Psoas muscle (tissue), 7 donors: ENCODE measurements at regions not wholly inside any gene's neighbourhood (a gene's known extent, or its start where the extent isn't known, plus 50 kb on each side); places are given as distances from the start of the nearest gene placed in this dataset.
"Not testable (repeated sequence)": the region's sequence is repeated elsewhere in the genome, so short reads cannot be mapped to it uniquely, and the experiment has no call there.

Source experiments
- ATAC-seq, 4 donors: fragments of 200-7000 bp; cut with Tn5 transposase; one replicate each; pipeline ENCODE4 v1.9.1; 2020; ENCODE audit warnings: moderate library complexity in 3 of 4, mild to moderate bottlenecking in 2 of 4
- DNase-seq, 2 donors: peaks; one replicate each; pipeline ENCODE4 v3.0.0-alpha.2; 2020
- H3K27ac ChIP-seq: fragments of 200-600 bp; one replicate; pipeline ENCODE4 v1.8.0; 2022
- H3K27me3 ChIP-seq, 3 donors: fragments of 200-600 bp in 1 of 3; one replicate each; pipeline versions ENCODE4 v1.6.1 to v1.8.0; 2013 to 2022; ENCODE audit warnings: low read length in 2 of 3, mild to moderate bottlenecking in 2 of 3, moderate library complexity in 1 of 3; ENCODE audit not compliant: insufficient read depth in 3 of 3
- H3K36me3 ChIP-seq, 2 donors: fragments of 200-600 bp in 1 of 2; one replicate each; pipeline versions ENCODE4 v1.6.1 to v1.8.0; 2013 to 2022; ENCODE audit warnings: low read depth in 1 of 2, mild to moderate bottlenecking in 1 of 2, moderate library complexity in 1 of 2; ENCODE audit not compliant: insufficient read depth in 1 of 2
- H3K4me1 ChIP-seq: fragments of 200-600 bp; one replicate; pipeline ENCODE4 v1.8.0; 2022
- H3K4me3 ChIP-seq: fragments of 200-600 bp; one replicate; pipeline ENCODE4 v1.8.0; 2022; ENCODE audit warnings: mild to moderate bottlenecking
- H3K9me3 ChIP-seq: fragments of 200-600 bp; one replicate; pipeline ENCODE4 v1.8.0; 2022
- WGBS, 3 donors: extraction: QIAGEN DNeasy Blood & Tissue Kit; methylation state at CpG; one replicate each; pipeline versions ENCODE4 v1.1.6 to v1.1.7; 2013; 5-methylcytosine and 5-hydroxymethylcytosine counted together
- intact Hi-C, 2 donors: fragments of 100-400 bp; cut with DNase I; formaldehyde crosslinking; loops; one replicate each; pipeline versions ENCODE4 v1.11.0 to v1.14.2; 2022
- TF ChIP-seq, protein P1 (sequence below): fragments of 200-600 bp; IDR thresholded peaks from one replicate; pipeline ENCODE4 v1.8.0; 2022; ENCODE audit warnings: antibody characterized with exemption
- donor health status: healthy with polysubstance abuse.
- donor health status: DM: no; HTN: no; CAD: no; lungs with moderate emphysema.
- donor health status: Bipolar disorder and iron deficiency.
- donor health status: healthy.
- donor health status: DM: yes; HTN: yes; CAD: no.
- donor health status: DM: no; HTN: no; CAD: no.
- donor health status: DM: yes; HTN: yes; CAD: no.

DNA sequence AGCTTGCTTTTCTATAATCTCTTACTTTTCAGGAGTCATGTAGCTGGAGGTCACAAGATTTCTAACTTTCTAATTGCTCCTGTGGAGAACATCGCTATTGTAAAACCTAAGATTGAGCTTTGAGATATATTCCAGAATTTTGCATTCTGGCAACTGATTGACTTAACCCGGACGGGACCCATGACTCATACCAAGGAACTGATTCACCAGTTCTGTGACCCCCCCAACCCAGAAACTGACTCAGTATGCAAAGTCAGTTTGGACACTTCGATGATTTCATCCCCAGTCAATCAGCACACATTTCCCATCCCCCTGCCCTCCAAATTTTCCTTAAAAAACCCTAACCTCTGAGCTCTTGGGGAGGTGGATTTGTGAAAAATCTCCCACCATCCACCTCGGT, 396.5 kb upstream of the GBE1 start:
- no peaks in the 10 kb centered on the region for H3K9me3 ChIP-seq
- intact Hi-C loops = no loop called here
- DNase-seq (no peak), ATAC-seq (no peak)
- H3K4me3 ChIP-seq = no peak overlapping the region
- TF ChIP-seq, protein P1, sequence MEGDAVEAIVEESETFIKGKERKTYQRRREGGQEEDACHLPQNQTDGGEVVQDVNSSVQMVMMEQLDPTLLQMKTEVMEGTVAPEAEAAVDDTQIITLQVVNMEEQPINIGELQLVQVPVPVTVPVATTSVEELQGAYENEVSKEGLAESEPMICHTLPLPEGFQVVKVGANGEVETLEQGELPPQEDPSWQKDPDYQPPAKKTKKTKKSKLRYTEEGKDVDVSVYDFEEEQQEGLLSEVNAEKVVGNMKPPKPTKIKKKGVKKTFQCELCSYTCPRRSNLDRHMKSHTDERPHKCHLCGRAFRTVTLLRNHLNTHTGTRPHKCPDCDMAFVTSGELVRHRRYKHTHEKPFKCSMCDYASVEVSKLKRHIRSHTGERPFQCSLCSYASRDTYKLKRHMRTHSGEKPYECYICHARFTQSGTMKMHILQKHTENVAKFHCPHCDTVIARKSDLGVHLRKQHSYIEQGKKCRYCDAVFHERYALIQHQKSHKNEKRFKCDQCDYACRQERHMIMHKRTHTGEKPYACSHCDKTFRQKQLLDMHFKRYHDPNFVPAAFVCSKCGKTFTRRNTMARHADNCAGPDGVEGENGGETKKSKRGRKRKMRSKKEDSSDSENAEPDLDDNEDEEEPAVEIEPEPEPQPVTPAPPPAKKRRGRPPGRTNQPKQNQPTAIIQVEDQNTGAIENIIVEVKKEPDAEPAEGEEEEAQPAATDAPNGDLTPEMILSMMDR = no peak
- H3K36me3 ChIP-seq = no peaks in the 10 kb centered on the region
- no peaks in the 10 kb centered on the region for H3K4me1 ChIP-seq
- WGBS, 3 donors = 83 to 91% (median 85%) methylated on average over 5 of the region's 5 CpGs
- H3K27ac ChIP-seq = no peak overlapping the region
- no peaks in the 10 kb centered on the region for H3K27me3 ChIP-seq

DNA sequence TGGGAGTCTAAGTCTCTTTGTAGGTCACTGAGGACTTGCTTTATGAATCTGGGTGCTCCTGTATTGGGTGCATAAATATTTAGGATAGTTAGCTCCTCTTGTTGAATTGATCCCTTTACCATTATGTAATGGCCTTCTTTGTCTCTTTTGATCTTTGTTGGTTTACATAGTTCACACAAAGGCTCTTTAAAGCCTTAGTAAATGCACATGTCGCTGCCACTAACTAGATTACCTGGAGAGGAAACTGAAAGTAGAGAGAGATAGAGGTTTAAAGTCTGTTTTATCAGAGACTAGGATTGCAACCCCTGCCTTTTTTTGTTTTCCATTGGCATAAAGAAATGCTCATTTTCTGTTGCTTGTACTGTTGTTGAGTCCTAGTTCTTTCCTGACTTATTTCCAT, 392.4 kb upstream of the GBE1 start:
- intact Hi-C loops, DNase-seq, ATAC-seq, H3K4me1 ChIP-seq, H3K36me3 ChIP-seq, H3K27me3 ChIP-seq, H3K27ac ChIP-seq, H3K4me3 ChIP-seq, H3K9me3 ChIP-seq: not testable (repeated sequence)
- 75 to 86% (median 84%) methylated on average over 1 of the region's 1 CpG for WGBS, 3 donors

DNA sequence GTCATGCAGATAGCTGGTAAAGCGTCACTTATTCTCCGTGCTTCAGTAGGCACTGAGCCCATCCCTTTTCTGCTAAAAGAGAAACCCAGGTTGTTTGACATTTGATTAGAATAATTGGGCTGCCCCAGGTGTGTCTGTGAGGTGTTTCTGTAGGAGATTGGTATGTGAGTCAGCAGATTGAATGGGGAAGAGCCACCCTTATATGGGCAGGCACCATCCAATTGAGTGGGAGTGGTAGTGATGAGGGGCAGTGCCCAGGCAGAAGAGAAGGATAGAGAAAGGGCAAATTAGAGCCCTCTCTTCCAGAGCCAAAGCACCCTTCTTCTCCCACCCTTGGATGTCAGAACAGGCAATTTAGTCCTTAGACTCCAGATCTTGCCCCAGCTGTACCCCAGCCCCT, 384.3 kb upstream of the GBE1 start:
- ATAC-seq (no peak), DNase-seq (no peak)
- H3K27ac ChIP-seq = no peak overlapping the region
- H3K4me1 ChIP-seq = no peaks in the 10 kb centered on the region
- H3K4me3 ChIP-seq = no peak overlapping the region
- H3K9me3 ChIP-seq = no peaks in the 10 kb centered on the region
- H3K27me3 ChIP-seq = no peaks in the 10 kb centered on the region
- 68 to 85% (median 83%) methylated on average over 2 of the region's 2 CpGs for WGBS, 3 donors
- TF ChIP-seq, protein P1 = no peak
- intact Hi-C loops = no loop called here
- H3K36me3 ChIP-seq = no peaks in the 10 kb centered on the region

DNA sequence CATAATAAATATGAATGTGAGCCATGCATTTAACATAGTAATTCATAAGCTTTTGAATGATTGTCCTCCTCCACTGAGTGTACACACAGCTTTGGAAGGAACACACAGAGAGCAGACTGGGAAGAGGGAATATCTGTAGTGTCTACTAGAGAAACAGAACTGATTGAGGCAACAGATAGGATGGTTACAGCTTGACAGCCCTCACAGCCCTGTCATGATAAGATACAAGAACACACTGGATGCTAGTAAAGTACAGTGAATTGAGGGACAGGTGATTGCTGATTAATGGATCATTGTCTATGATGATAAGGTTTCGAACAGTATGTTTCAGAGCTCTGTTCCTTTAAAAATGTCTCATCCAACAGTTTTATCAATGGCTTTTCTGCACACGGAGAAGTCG, 383.4 kb upstream of the GBE1 start:
- Histone ChIP-seq H3K9me3 (no peaks in the 10 kb centered on the region), H3K4me1 (no peaks in the 10 kb centered on the region), H3K36me3 (no peaks in the 10 kb centered on the region), H3K4me3 (no peak overlapping the region), H3K27ac (no peak overlapping the region), H3K27me3 (no peaks in the 10 kb centered on the region)
- DNase-seq (no peak), ATAC-seq (no peak)
- intact Hi-C loops = no loop called here
- WGBS, 3 donors = 89 to 96% (median 90%) methylated on average over 3 of the region's 3 CpGs
- TF ChIP-seq, protein P1 = no peak

DNA sequence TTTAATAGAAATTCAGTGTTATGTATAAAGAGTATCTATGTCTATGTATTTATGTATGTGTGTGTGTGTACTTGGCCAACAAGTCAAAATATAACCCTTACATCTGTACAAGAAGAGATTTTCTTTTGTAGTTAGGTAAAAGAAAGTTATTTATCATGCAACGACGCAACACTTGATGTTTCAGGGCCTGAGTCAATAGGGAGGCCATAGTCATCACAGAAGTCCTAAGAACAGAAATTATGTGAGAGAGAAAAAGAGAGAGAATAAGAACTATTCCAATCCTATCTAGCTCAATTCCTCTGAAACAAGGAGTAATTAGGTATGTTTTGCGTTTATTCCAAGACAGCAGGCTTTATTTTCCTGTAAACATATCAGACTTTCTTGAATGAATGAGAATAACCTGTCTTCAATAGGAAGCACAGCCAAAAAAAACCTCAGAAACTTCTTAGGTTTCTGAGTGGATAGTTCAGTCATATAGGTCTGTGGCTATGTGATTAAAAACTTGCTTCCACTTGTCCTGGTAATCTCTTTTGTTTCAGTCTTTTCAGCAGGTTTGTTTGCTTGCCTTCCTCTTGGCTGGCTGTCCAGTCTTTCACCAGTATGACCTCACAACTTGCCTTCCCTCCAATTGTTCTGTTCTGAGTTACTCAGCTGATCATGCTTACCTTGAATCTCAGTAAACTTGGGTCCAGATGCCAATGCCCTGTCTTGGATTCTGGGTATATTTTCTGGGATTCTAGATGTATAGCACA, 382.4 kb upstream of the GBE1 start:
- no peak overlapping the region for H3K27ac ChIP-seq
- no peaks in the 10 kb centered on the region for H3K36me3 ChIP-seq
- ATAC-seq (no peak), DNase-seq (no peak)
- intact Hi-C loops = no loop called here
- no peaks in the 10 kb centered on the region for H3K9me3 ChIP-seq
- WGBS, 3 donors = 95 to 100% (median 96%) methylated on average over 3 of the region's 3 CpGs
- no peaks in the 10 kb centered on the region for H3K4me1 ChIP-seq
- H3K27me3 ChIP-seq = no peaks in the 10 kb centered on the region
- no peak overlapping the region for H3K4me3 ChIP-seq
- TF ChIP-seq, protein P1 = no peak
